Loucy (cell line): ENCODE measurements at regions not wholly inside any gene's neighbourhood (a gene's known extent, or its start where the extent isn't known, plus 50 kb on each side); places are given as distances from the start of the nearest gene placed in this dataset.

ENCODE experiments used
- EZH2phosphoT487 ChIP-seq: fragments of 200-600 bp; IDR thresholded peaks from 2 replicates; pipeline ENCODE4 v1.6.1; 2018; ENCODE audit warnings: antibody characterized with exemption, mild to moderate bottlenecking, moderate library complexity, borderline replicate concordance
- TF ChIP-seq, protein P1 (sequence below): fragments of 200-600 bp; sonication (generic); conservative IDR thresholded peaks from 2 replicates; pipeline ENCODE4 v1.5.1; 2014; ENCODE audit warnings: mild to moderate bottlenecking, antibody characterized with exemption, low read length

DNA sequence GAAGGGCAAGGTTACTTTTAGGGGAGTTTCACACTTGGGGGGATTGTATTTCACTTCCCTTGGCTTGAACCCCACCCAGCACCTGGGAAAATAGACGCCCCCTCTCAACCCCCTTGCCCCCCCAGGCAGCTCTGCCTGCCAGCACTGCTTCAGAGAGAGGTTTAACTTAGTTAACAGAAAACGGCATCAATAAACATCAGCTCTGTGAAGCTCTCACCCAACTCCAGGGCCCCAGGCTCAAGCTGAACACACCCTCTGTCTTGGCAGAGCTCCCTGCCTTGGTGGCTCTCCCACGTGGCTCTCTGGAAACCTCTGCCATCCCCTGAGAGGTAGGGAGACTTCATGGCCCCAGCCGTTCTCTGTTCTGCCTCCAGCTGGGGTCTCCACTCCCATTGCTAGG lies 244.1 kb downstream of the ACKR3 start:
- TF ChIP-seq, protein P1, sequence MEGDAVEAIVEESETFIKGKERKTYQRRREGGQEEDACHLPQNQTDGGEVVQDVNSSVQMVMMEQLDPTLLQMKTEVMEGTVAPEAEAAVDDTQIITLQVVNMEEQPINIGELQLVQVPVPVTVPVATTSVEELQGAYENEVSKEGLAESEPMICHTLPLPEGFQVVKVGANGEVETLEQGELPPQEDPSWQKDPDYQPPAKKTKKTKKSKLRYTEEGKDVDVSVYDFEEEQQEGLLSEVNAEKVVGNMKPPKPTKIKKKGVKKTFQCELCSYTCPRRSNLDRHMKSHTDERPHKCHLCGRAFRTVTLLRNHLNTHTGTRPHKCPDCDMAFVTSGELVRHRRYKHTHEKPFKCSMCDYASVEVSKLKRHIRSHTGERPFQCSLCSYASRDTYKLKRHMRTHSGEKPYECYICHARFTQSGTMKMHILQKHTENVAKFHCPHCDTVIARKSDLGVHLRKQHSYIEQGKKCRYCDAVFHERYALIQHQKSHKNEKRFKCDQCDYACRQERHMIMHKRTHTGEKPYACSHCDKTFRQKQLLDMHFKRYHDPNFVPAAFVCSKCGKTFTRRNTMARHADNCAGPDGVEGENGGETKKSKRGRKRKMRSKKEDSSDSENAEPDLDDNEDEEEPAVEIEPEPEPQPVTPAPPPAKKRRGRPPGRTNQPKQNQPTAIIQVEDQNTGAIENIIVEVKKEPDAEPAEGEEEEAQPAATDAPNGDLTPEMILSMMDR: no peak
- no peak for TF ChIP-seq EZH2phosphoT487
